Parathyroid adenoma (tissue), 2 donors: ENCODE measurements at regions not wholly inside any gene's neighbourhood (a gene's known extent, or its start where the extent isn't known, plus 50 kb on each side); places are given as distances from the start of the nearest gene placed in this dataset.

ENCODE experiments used
- H2AFZ ChIP-seq: fragments of 300-600 bp; sonication (generic); one replicate; pipeline ENCODE4 v1.7.0; 2017; ENCODE audit warnings: antibody characterized with exemption, mild to moderate bottlenecking
- H3K27ac ChIP-seq: fragments of 300-600 bp; sonication (generic); one replicate; pipeline ENCODE4 v1.7.0; 2017
- H3K27me3 ChIP-seq: fragments of 300-600 bp; sonication (generic); one replicate; pipeline ENCODE4 v1.7.0; 2017; ENCODE audit warnings: low read length; ENCODE audit not compliant: control insufficient read depth, insufficient read depth
- H3K36me3 ChIP-seq: fragments of 300-600 bp; sonication (generic); one replicate; pipeline ENCODE4 v1.7.0; 2017; ENCODE audit warnings: low read length; ENCODE audit not compliant: control insufficient read depth, insufficient read depth
- H3K4me1 ChIP-seq: fragments of 300-600 bp; sonication (generic); one replicate; pipeline ENCODE4 v1.7.0; 2017; ENCODE audit warnings: control low read depth
- H3K4me2 ChIP-seq: fragments of 300-600 bp; sonication (generic); one replicate; pipeline ENCODE4 v1.7.0; 2017; ENCODE audit warnings: low read length
- H3K4me3 ChIP-seq: fragments of 300-600 bp; sonication (generic); one replicate; pipeline ENCODE4 v1.7.0; 2017; ENCODE audit warnings: low read depth, low read length
- H3K79me2 ChIP-seq: fragments of 300-600 bp; sonication (generic); one replicate; pipeline ENCODE4 v1.7.0; 2017; ENCODE audit warnings: control low read depth
- H3K9ac ChIP-seq: fragments of 300-600 bp; sonication (generic); one replicate; pipeline ENCODE4 v1.7.0; 2017; ENCODE audit warnings: mild to moderate bottlenecking
- H3K9me3 ChIP-seq: fragments of 300-600 bp; sonication (generic); one replicate; pipeline ENCODE4 v1.7.0; 2017; ENCODE audit warnings: low read length; ENCODE audit not compliant: control insufficient read depth
- CTCF ChIP-seq: fragments of 300-600 bp; sonication (generic); IDR thresholded peaks from one replicate; pipeline ENCODE4 v1.7.0; 2017; ENCODE audit warnings: antibody characterized with exemption, mild to moderate bottlenecking
- donor health status: primary hyperparathyroidism.

GRCh38 chr1:88080875-88081274, 603.2 kb upstream of the PKN2 start:
- Histone ChIP-seq H3K27ac (no peak overlapping the region), H3K4me3 (no peak overlapping the region), H3K4me1 (no peaks in the 10 kb centered on the region), H3K79me2 (no peaks in the 10 kb centered on the region), H3K4me2 (no peak overlapping the region), H3K9ac (no peak overlapping the region), H3K36me3 (no peaks in the 10 kb centered on the region), H2AFZ (no peak overlapping the region), H3K27me3 (no peaks in the 10 kb centered on the region), H3K9me3 (no peaks in the 10 kb centered on the region)
- no peak for TF ChIP-seq CTCF

- no peak for TF ChIP-seq CTCF
- Histone ChIP-seq H3K4me2 (no peak overlapping the region), H3K9me3 (no peaks in the 10 kb centered on the region), H3K4me3 (no peak overlapping the region), H3K27ac (no peak overlapping the region), H3K4me1 (no peaks in the 10 kb centered on the region), H2AFZ (no peak overlapping the region), H3K27me3 (no peaks in the 10 kb centered on the region), H3K36me3 (no peaks in the 10 kb centered on the region), H3K79me2 (no peaks in the 10 kb centered on the region), H3K9ac (no peak overlapping the region)
Observed at GRCh38 chr1:88088481-88088880, 595.6 kb upstream of the PKN2 start.

- no peak for TF ChIP-seq CTCF
- Histone ChIP-seq H3K79me2 (no peaks in the 10 kb centered on the region), H3K4me1 (no peaks in the 10 kb centered on the region), H3K27me3 (no peaks in the 10 kb centered on the region), H3K27ac (no peak overlapping the region), H3K36me3 (no peaks in the 10 kb centered on the region), H2AFZ (no peak overlapping the region), H3K4me2 (no peak overlapping the region), H3K9me3 (no peaks in the 10 kb centered on the region), H3K4me3 (no peak overlapping the region), H3K9ac (no peak overlapping the region)
Observed at GRCh38 chr1:88089961-88090360, 594.1 kb upstream of the PKN2 start.

- Histone ChIP-seq H3K36me3 (no peaks in the 10 kb centered on the region), H3K79me2 (no peaks in the 10 kb centered on the region), H3K27ac (no peak overlapping the region), H3K4me3 (no peak overlapping the region), H3K4me2 (no peak overlapping the region), H2AFZ (no peak overlapping the region), H3K9me3 (no peaks in the 10 kb centered on the region), H3K9ac (no peak overlapping the region), H3K4me1 (no peaks in the 10 kb centered on the region), H3K27me3 (no peaks in the 10 kb centered on the region)
- TF ChIP-seq CTCF = no peak
Observed at GRCh38 chr1:88098881-88099280, 585.2 kb upstream of the PKN2 start.

GRCh38 chr1:88101041-88101440, 583.0 kb upstream of the PKN2 start:
- Histone ChIP-seq H3K9me3 (no peaks in the 10 kb centered on the region), H2AFZ (no peak overlapping the region), H3K27me3 (no peaks in the 10 kb centered on the region), H3K4me2 (no peak overlapping the region), H3K27ac (no peak overlapping the region), H3K9ac (no peak overlapping the region), H3K4me1 (no peaks in the 10 kb centered on the region), H3K4me3 (no peak overlapping the region), H3K36me3 (no peaks in the 10 kb centered on the region), H3K79me2 (no peaks in the 10 kb centered on the region)
- TF ChIP-seq CTCF = no peak
